ENCODE measurements at regions not wholly inside any gene's neighbourhood (a gene's known extent, or its start where the extent isn't known, plus 50 kb on each side); places are given as distances from the start of the nearest gene placed in this dataset.

DNA sequence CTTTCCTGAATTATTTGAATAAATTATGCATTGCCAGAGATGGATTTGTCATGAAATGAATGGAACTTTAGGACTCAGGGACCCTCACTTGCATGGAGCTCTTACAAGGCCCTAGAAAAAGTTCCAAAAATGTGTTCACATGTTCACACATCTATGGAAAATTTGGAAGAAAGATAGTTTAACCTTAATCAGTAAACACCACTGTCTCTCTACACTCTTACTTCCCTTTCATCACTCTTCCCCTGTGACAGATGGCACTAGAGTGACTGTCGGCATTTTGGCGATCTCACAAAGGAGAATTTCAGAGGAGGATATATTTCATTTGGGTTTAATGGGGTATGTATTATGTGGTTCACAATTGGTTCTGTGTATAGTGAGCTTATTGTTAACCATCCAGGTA is 600.8 kb downstream of the IGSF11 start:
- TF ChIP-seq CTCF (IDR thresholded peaks at IDR 0.05) (no peak), POLR2A (IDR thresholded peaks at IDR 0.05) (no peak)

All from right lobe of liver (tissue), 4 donors.